H9 (cell line): ENCODE measurements at regions not wholly inside any gene's neighbourhood (a gene's known extent, or its start where the extent isn't known, plus 50 kb on each side); places are given as distances from the start of the nearest gene placed in this dataset.
"Not testable (repeated sequence)": the region's sequence is repeated elsewhere in the genome, so short reads cannot be mapped to it uniquely, and the experiment has no call there.

ENCODE experiments used
- DNase-seq: peaks from one replicate; pipeline ENCODE4 v3.0.0-alpha.2; 2017
- H2AFZ ChIP-seq: one replicate; pipeline ENCODE4 v1.6.1; 2013; ENCODE audit warnings: mild to moderate bottlenecking, low read length, control low read depth, moderate library complexity
- H2AK5ac ChIP-seq: 2 replicates; pipeline ENCODE4 v1.6.1; 2013; ENCODE audit warnings: low read length, control low read depth, mixed read lengths; ENCODE audit not compliant: insufficient read length
- H2BK120ac ChIP-seq: one replicate; pipeline ENCODE4 v1.6.1; 2013; ENCODE audit warnings: low read depth, mild to moderate bottlenecking, low read length, control low read depth, inconsistent platforms; ENCODE audit not compliant: poor library complexity, severe bottlenecking
- H2BK12ac ChIP-seq: 2 replicates; pipeline ENCODE4 v1.6.1; 2013; ENCODE audit warnings: low read length, control low read depth, mixed read lengths, low read depth; ENCODE audit not compliant: insufficient read length
- H2BK15ac ChIP-seq: 2 replicates; pipeline ENCODE4 v1.6.1; 2013; ENCODE audit warnings: low read depth, low read length, control low read depth
- H2BK20ac ChIP-seq: one replicate; pipeline ENCODE4 v1.6.1; 2013; ENCODE audit warnings: low read depth, mild to moderate bottlenecking, low read length, control low read depth, inconsistent platforms; ENCODE audit not compliant: poor library complexity, severe bottlenecking
- H2BK5ac ChIP-seq: 2 replicates; pipeline ENCODE4 v1.6.1; 2013; ENCODE audit warnings: low read length, control low read depth, mixed read lengths; ENCODE audit not compliant: insufficient read length
- H3K14ac ChIP-seq: 2 replicates; pipeline ENCODE4 v1.6.1; 2013; ENCODE audit warnings: low read length, control low read depth; ENCODE audit not compliant: insufficient read depth
- H3K18ac ChIP-seq: 2 replicates; pipeline ENCODE4 v1.6.1; 2013; ENCODE audit warnings: low read depth, mild to moderate bottlenecking, mixed read lengths, low read length, control low read depth; ENCODE audit not compliant: insufficient read length
- H3K23ac ChIP-seq: 2 replicates; pipeline ENCODE4 v1.6.1; 2013; ENCODE audit warnings: low read length, control low read depth, mixed read lengths, low read depth; ENCODE audit not compliant: insufficient read length
- H3K23me2 ChIP-seq: 2 replicates; pipeline ENCODE4 v1.6.1; 2013; ENCODE audit warnings: low read depth, mild to moderate bottlenecking, mixed read lengths, low read length, control low read depth; ENCODE audit not compliant: insufficient read length, poor library complexity, severe bottlenecking
- H3K27ac ChIP-seq: 2 replicates; pipeline ENCODE4 v1.5.1; 2013; ENCODE audit warnings: low read length, control low read depth, mixed read lengths, low read depth; ENCODE audit not compliant: insufficient read length
- H3K27me3 ChIP-seq: 2 replicates; pipeline ENCODE4 v1.6.1; 2013; ENCODE audit warnings: low read length, control low read depth, inconsistent platforms; ENCODE audit not compliant: insufficient read depth
- H3K4ac ChIP-seq: 2 replicates; pipeline ENCODE4 v1.6.1; 2013; ENCODE audit warnings: low read depth, mild to moderate bottlenecking, control low read depth, inconsistent platforms, low read length, moderate library complexity
- H3K4me1 ChIP-seq: 2 replicates; pipeline ENCODE4 v1.6.1; 2013; ENCODE audit warnings: low read length, control low read depth, inconsistent platforms; ENCODE audit not compliant: insufficient read depth
- H3K4me2 ChIP-seq: 2 replicates; pipeline ENCODE4 v1.6.1; 2013; ENCODE audit warnings: low read length, control low read depth, mixed read lengths; ENCODE audit not compliant: insufficient read length, insufficient read depth
- H3K56ac ChIP-seq: 2 replicates; pipeline ENCODE4 v1.6.1; 2013; ENCODE audit warnings: low read depth, mild to moderate bottlenecking, mixed read lengths, low read length, control low read depth; ENCODE audit not compliant: insufficient read length
- H3K79me1 ChIP-seq: 2 replicates; pipeline ENCODE4 v1.6.1; 2013; ENCODE audit warnings: low read depth, mild to moderate bottlenecking, moderate library complexity, low read length, control low read depth, inconsistent platforms; ENCODE audit not compliant: insufficient read depth, poor library complexity, severe bottlenecking
- H3K79me2 ChIP-seq: 2 replicates; pipeline ENCODE4 v1.6.1; 2013; ENCODE audit warnings: low read length, control low read depth, inconsistent platforms; ENCODE audit not compliant: insufficient read depth
- H3K9ac ChIP-seq: 2 replicates; pipeline ENCODE4 v1.6.1; 2013; ENCODE audit warnings: low read length, control low read depth, mixed read lengths; ENCODE audit not compliant: insufficient read length; ENCODE audit errors: extremely low read depth
- H3K9me3 ChIP-seq: one replicate; pipeline ENCODE4 v1.6.1; 2013; ENCODE audit warnings: low read depth, low read length, inconsistent platforms; ENCODE audit not compliant: control insufficient read depth
- H3T11ph ChIP-seq: one replicate; pipeline ENCODE4 v1.6.1; 2013; ENCODE audit warnings: mild to moderate bottlenecking, low read length, control low read depth, inconsistent platforms
- H4K20me1 ChIP-seq: one replicate; pipeline ENCODE4 v1.6.1; 2013; ENCODE audit not compliant: control insufficient read depth, insufficient read length, insufficient read depth
- H4K5ac ChIP-seq: 2 replicates; pipeline ENCODE4 v1.6.1; 2013; ENCODE audit warnings: low read depth, mild to moderate bottlenecking, mixed read lengths, low read length, control low read depth; ENCODE audit not compliant: insufficient read length
- H4K8ac ChIP-seq: replicated peaks from 2 replicates; pipeline ENCODE4 v1.6.1; 2013; ENCODE audit warnings: low read length, control low read depth, mixed read lengths, low read depth; ENCODE audit not compliant: insufficient read length
- H4K91ac ChIP-seq: 2 replicates; pipeline ENCODE4 v1.6.1; 2013; ENCODE audit warnings: low read depth, mild to moderate bottlenecking, moderate library complexity, mixed read lengths, low read length, control low read depth; ENCODE audit not compliant: insufficient read length
- H3K27ac Mint-ChIP-seq, 3 experiments: 2 replicates in 2 of 3; 3 replicates in 1 of 3; pipeline ENCODE4 v1.8.0; 2020 to 2021; ENCODE audit warnings: mixed read lengths in 3 of 3, mild to moderate bottlenecking in 1 of 3, moderate library complexity in 1 of 3
- H3K27me3 Mint-ChIP-seq: 2 replicates; pipeline ENCODE4 v1.8.0; 2021; ENCODE audit warnings: low read depth, mild to moderate bottlenecking, moderate library complexity, mixed read lengths
- H3K36me3 Mint-ChIP-seq, 3 experiments: 2 replicates in 2 of 3; 3 replicates in 1 of 3; pipeline ENCODE4 v1.8.0; 2020 to 2021; ENCODE audit warnings: low read depth in 3 of 3, mixed read lengths in 3 of 3; ENCODE audit not compliant: insufficient read depth in 1 of 3
- H3K4me1 Mint-ChIP-seq, 2 experiments: 2 replicates each; pipeline ENCODE4 v1.8.0; 2020; ENCODE audit warnings: mixed read lengths in 2 of 2
- H3K4me3 Mint-ChIP-seq, 2 experiments: 2 replicates in 1 of 2; 3 replicates in 1 of 2; pipeline ENCODE4 v1.8.0; 2020 to 2021; ENCODE audit warnings: mild to moderate bottlenecking in 2 of 2, mixed read lengths in 2 of 2, moderate library complexity in 1 of 2
- H3K9me3 Mint-ChIP-seq, 2 experiments: 2 replicates in 1 of 2; 3 replicates in 1 of 2; pipeline ENCODE4 v1.8.0; 2020; ENCODE audit warnings: mild to moderate bottlenecking in 2 of 2, mixed read lengths in 2 of 2, moderate library complexity in 1 of 2
- WGBS: extraction: QIAGEN DNeasy Blood & Tissue Kit; methylation state at CpG from one replicate; pipeline ENCODE4 v1.1.7; 2013; ENCODE audit warnings: missing lambda C conversion rate, low lambda C conversion rate, mixed read lengths; ENCODE audit not compliant: insufficient read length; ENCODE audit errors: extremely low coverage; 5-methylcytosine and 5-hydroxymethylcytosine counted together

- not testable (repeated sequence) for H4K91ac ChIP-seq, H3K18ac ChIP-seq, H3K4me3 Mint-ChIP-seq, H3K27me3 ChIP-seq, H3K4me1 ChIP-seq, H3T11ph ChIP-seq, H3K9ac ChIP-seq, H3K4ac ChIP-seq, H3K27ac ChIP-seq, H3K9me3 ChIP-seq, H2BK5ac ChIP-seq, H4K20me1 ChIP-seq, H3K23ac ChIP-seq, H3K23me2 ChIP-seq, DNase-seq, H4K8ac ChIP-seq, H2BK15ac ChIP-seq, H3K79me2 ChIP-seq, H3K14ac ChIP-seq, H3K4me2 ChIP-seq, H2BK20ac ChIP-seq, H3K27me3 Mint-ChIP-seq, H3K36me3 Mint-ChIP-seq, H3K79me1 ChIP-seq, H3K4me1 Mint-ChIP-seq, H2AFZ ChIP-seq, H3K56ac ChIP-seq, H3K27ac Mint-ChIP-seq, H2AK5ac ChIP-seq, H2BK12ac ChIP-seq, H4K5ac ChIP-seq, H2BK120ac ChIP-seq
- peaks cover 52 to 53% of the 10 kb centered on the region in 2 experiments for H3K9me3 Mint-ChIP-seq
- WGBS = no CpG with 5 or more reads among the region's 10 CpGs
These were observed 194.4 kb upstream of the ZNG1E start for GRCh38 chr9:65481291-65481690.

- H2AFZ ChIP-seq, H3K18ac ChIP-seq, H2BK5ac ChIP-seq, H3K27ac ChIP-seq, H2BK120ac ChIP-seq, H3K14ac ChIP-seq, H3K9ac ChIP-seq, H3K4me3 Mint-ChIP-seq, H2BK20ac ChIP-seq, H3K79me1 ChIP-seq, H4K8ac ChIP-seq, H3K36me3 Mint-ChIP-seq, H4K20me1 ChIP-seq, H3K27ac Mint-ChIP-seq, H3K4me1 ChIP-seq, H2BK12ac ChIP-seq, H3K23ac ChIP-seq, H3T11ph ChIP-seq, H3K27me3 ChIP-seq, H3K27me3 Mint-ChIP-seq, H4K5ac ChIP-seq, H3K56ac ChIP-seq, H2AK5ac ChIP-seq, H3K79me2 ChIP-seq, H3K23me2 ChIP-seq, H2BK15ac ChIP-seq, H3K4me2 ChIP-seq, H3K4me1 Mint-ChIP-seq, H4K91ac ChIP-seq, DNase-seq, H3K4ac ChIP-seq: not testable (repeated sequence)
- peaks cover 41 to 45% of the 10 kb centered on the region in 2 experiments for H3K9me3 Mint-ChIP-seq
- WGBS = no CpG with 5 or more reads among the region's 7 CpGs
- peaks cover 10% of the 10 kb centered on the region for H3K9me3 ChIP-seq
These were observed 189.9 kb upstream of the FOXD4L5 start for GRCh38 chr9:65474891-65475290.
